ENCODE measurements at regions not wholly inside any gene's neighbourhood (a gene's known extent, or its start where the extent isn't known, plus 50 kb on each side); places are given as distances from the start of the nearest gene placed in this dataset.

DNA sequence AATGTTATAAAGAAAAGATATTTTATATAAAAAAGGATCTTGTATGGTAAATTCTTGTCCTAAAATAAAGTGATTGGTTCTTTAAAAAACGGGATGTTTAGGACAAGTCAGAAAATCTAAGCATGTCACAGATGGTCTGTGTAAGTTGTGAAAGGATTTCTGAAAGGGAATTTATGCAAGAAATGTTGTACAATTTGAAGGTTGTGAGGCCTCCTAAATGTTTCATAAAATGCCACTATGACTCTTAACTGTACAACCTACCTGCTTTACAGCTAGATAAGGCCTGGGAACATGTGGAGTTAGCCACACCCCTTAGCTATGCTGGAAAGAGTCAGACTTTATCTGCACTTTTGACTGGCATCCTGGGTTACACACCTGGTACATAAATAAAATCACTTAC lies 951.5 kb upstream of the POU3F4 start:
- H3K9me3 ChIP-seq (ENCODE audit: low read depth, low read length): peaks cover 3% of the 10 kb centered on the region
- DNase-seq (ENCODE audit: insufficient read length, low spot score, missing footprints): no peak
- no peak overlapping the region for H2AFZ ChIP-seq (ENCODE audit: low read length)
- no peaks in the 10 kb centered on the region for H3K79me2 ChIP-seq (ENCODE audit: insufficient read depth, low read length)
- H3K27ac ChIP-seq (ENCODE audit: low read depth, low read length): no peak overlapping the region
- H3K27me3 ChIP-seq (ENCODE audit: insufficient read depth, low read length): no peaks in the 10 kb centered on the region
- no peaks in the 10 kb centered on the region for H3K36me3 ChIP-seq (ENCODE audit: insufficient read depth, low read length)
- no peaks in the 10 kb centered on the region for H3K4me1 ChIP-seq (ENCODE audit: insufficient read depth, low read length)
- TF ChIP-seq CTCF (IDR thresholded peaks at IDR 0.05; ENCODE audit: extremely low read depth, low read depth, low read length): no peak
- H3K4me2 ChIP-seq (ENCODE audit: insufficient read depth, low read length): no peak overlapping the region
- no peak overlapping the region for H3K4me3 ChIP-seq (ENCODE audit: insufficient read depth, low read length)
- no peaks in the 10 kb centered on the region for H4K20me1 ChIP-seq (ENCODE audit: insufficient read depth, low read length)

GRCh38 chrX:82585868-82586267 lies 922.2 kb upstream of the POU3F4 start:
- Histone ChIP-seq H3K4me3 (ENCODE audit: insufficient read depth, low read length) (no peak overlapping the region), H3K27ac (ENCODE audit: low read depth, low read length) (no peak overlapping the region), H2AFZ (ENCODE audit: low read length) (no peak overlapping the region), H3K9me3 (ENCODE audit: low read depth, low read length) (no peaks in the 10 kb centered on the region), H4K20me1 (ENCODE audit: insufficient read depth, low read length) (no peaks in the 10 kb centered on the region), H3K27me3 (ENCODE audit: insufficient read depth, low read length) (no peaks in the 10 kb centered on the region), H3K36me3 (ENCODE audit: insufficient read depth, low read length) (no peaks in the 10 kb centered on the region), H3K79me2 (ENCODE audit: insufficient read depth, low read length) (no peaks in the 10 kb centered on the region), H3K4me1 (ENCODE audit: insufficient read depth, low read length) (no peaks in the 10 kb centered on the region), H3K4me2 (ENCODE audit: insufficient read depth, low read length) (no peak overlapping the region)
- DNase-seq (ENCODE audit: insufficient read length, low spot score, missing footprints): no peak
- no peak for TF ChIP-seq CTCF (IDR thresholded peaks at IDR 0.05; ENCODE audit: extremely low read depth, low read depth, low read length)

- no peaks in the 10 kb centered on the region for H4K20me1 ChIP-seq (ENCODE audit: insufficient read depth, low read length)
- no peak overlapping the region for H3K4me2 ChIP-seq (ENCODE audit: insufficient read depth, low read length)
- DNase-seq (ENCODE audit: insufficient read length, low spot score, missing footprints): no peak
- no peaks in the 10 kb centered on the region for H3K27me3 ChIP-seq (ENCODE audit: insufficient read depth, low read length)
- H3K9me3 ChIP-seq (ENCODE audit: low read depth, low read length): no peaks in the 10 kb centered on the region
- H3K36me3 ChIP-seq (ENCODE audit: insufficient read depth, low read length): no peaks in the 10 kb centered on the region
- TF ChIP-seq CTCF (IDR thresholded peaks at IDR 0.05; ENCODE audit: extremely low read depth, low read depth, low read length): no peak
- no peak overlapping the region for H3K27ac ChIP-seq (ENCODE audit: low read depth, low read length)
- no peaks in the 10 kb centered on the region for H3K4me1 ChIP-seq (ENCODE audit: insufficient read depth, low read length)
- no peaks in the 10 kb centered on the region for H3K79me2 ChIP-seq (ENCODE audit: insufficient read depth, low read length)
- no peak overlapping the region for H3K4me3 ChIP-seq (ENCODE audit: insufficient read depth, low read length)
- H2AFZ ChIP-seq (ENCODE audit: low read length): no peak overlapping the region
Measured at GRCh38 chrX:82589410-82589809, 918.7 kb upstream of the POU3F4 start.

DNA sequence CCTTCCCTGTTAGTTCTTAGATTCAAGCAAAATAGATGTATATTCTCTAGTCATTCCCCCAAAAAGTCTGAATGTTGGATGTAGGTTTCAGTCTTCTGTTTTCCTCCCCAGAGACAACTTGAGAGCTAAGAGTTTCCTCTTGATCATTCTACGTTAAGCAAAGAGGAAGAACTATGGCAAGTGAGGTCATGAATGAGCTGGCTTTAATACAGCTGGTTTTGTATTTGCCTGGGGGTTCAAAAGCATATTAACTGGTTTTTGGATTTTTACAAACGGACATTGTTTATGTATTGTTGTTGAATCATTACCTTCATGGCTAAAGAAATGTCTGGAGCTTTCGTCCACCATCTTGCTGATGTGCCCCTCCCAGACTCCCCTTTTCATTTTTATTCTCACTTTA lies 916.7 kb upstream of the POU3F4 start:
- H4K20me1 ChIP-seq (ENCODE audit: insufficient read depth, low read length): no peaks in the 10 kb centered on the region
- no peak overlapping the region for H3K4me2 ChIP-seq (ENCODE audit: insufficient read depth, low read length)
- no peaks in the 10 kb centered on the region for H3K4me1 ChIP-seq (ENCODE audit: insufficient read depth, low read length)
- no peaks in the 10 kb centered on the region for H3K36me3 ChIP-seq (ENCODE audit: insufficient read depth, low read length)
- no peak for TF ChIP-seq CTCF (IDR thresholded peaks at IDR 0.05; ENCODE audit: extremely low read depth, low read depth, low read length)
- no peak overlapping the region for H3K27ac ChIP-seq (ENCODE audit: low read depth, low read length)
- DNase-seq (ENCODE audit: insufficient read length, low spot score, missing footprints): no peak
- no peaks in the 10 kb centered on the region for H3K27me3 ChIP-seq (ENCODE audit: insufficient read depth, low read length)
- H3K9me3 ChIP-seq (ENCODE audit: low read depth, low read length): no peaks in the 10 kb centered on the region
- no peaks in the 10 kb centered on the region for H3K79me2 ChIP-seq (ENCODE audit: insufficient read depth, low read length)
- no peak overlapping the region for H3K4me3 ChIP-seq (ENCODE audit: insufficient read depth, low read length)
- no peak overlapping the region for H2AFZ ChIP-seq (ENCODE audit: low read length)
